NCI-H446 treated with DMSO at 0.1 percent for 48 hours (cell line): ENCODE measurements at regions not wholly inside any gene's neighbourhood (a gene's known extent, or its start where the extent isn't known, plus 50 kb on each side); places are given as distances from the start of the nearest gene placed in this dataset.

ENCODE experiments used
- DNase-seq: peaks from one replicate; lab custom pipeline; 2025; lab: John Stamatoyannopoulos, UW

DNA sequence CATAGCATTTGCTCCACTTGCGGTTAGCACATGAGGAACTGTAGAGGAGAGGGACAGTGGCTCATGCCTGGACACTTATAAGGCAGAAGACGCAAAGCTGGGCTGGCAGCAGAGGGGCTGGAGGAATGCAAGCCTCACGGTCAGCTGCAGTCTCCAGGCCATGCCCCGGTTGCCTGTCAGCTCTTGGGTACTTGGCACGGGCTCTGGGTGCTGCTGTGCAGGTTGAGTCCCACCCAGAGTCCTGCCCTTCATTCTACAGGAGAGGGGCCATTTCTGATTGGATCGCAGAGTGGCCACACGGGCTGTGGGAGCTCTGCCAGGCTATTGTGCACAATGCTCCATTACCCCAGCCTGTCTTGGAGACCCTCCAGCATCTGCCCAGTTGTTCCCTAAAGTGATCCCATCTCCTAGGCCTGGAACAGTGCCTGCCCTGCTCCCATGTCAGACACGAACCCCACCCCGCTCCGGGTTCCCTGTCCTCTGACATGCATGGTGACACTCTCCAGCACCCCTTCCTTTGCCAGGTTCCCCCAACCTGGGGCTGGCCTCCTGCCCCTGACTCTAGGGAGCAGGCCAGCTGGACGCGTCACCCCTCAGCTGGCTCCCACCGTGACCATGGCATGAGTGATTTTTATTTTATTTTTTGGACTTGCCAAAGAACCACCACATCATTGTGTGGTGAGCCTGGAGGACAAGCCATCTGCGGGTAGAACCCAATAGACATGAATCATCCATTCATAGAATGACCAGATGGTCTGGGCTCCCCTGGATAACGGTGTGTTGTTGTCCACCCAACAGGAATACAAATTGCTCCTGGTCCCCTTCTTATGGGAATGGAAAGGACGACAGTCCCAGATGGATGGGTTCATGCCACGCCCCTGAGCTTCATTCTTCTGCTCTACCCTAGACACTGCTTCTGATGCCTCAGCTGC, 51.0 kb upstream of the KLF13 start:
- DNase-seq: no peak

DNA sequence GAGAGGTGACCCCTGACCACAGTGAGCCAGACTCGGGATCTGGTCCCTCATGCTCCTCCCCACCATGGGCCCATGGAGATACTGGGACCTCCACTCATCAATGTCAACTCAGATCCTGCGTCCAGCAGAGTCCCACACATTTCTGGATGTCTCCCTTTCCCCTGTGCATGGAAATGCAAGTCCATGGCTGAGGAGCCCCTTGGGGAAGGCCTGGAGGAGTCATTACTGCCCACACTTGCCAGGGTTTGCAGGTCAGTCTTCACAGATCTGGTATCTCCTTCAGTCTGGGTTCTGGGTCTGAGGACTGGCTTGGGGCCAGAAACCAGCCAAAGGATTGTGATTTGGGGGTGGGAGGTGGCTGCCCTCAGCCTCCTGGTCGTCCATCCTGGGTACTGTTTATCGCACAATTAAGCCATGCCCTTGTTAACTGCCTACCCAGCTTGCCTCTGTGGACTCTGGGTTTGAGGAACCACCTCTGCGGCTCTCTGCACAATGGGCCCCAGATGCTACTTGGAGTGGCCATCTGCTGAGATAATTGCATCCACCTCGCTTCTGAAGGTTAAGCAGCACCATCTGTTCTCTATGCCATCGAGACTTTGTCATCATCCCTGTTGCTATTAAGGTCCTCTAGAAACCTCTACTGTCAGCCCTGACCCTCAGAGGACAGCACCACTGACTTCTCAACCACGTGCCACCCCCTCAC, 49.9 kb upstream of the KLF13 start:
- peak; percentile 53 for DNase-seq
